HL-60 (cell line): ENCODE measurements at regions not wholly inside any gene's neighbourhood (a gene's known extent, or its start where the extent isn't known, plus 50 kb on each side); places are given as distances from the start of the nearest gene placed in this dataset.

Source experiments
- CTCF ChIP-seq: IDR thresholded peaks from one replicate; pipeline ENCODE4 v1.5.1; 2011; ENCODE audit warnings: low read length, control low read depth, inconsistent platforms; ENCODE audit not compliant: insufficient read depth
- POLR2AphosphoS5 ChIP-seq: IDR thresholded peaks from 2 replicates; pipeline ENCODE4 v1.6.1; 2012; ENCODE audit warnings: low read depth

GRCh38 chr5:74450095-74450494 is 190.4 kb downstream of the ENC1 start:
- no peak for TF ChIP-seq CTCF
- no peak for TF ChIP-seq POLR2AphosphoS5
